IPS-15b (cell line): ENCODE measurements at regions not wholly inside any gene's neighbourhood (a gene's known extent, or its start where the extent isn't known, plus 50 kb on each side); places are given as distances from the start of the nearest gene placed in this dataset.
"Not testable (repeated sequence)": the region's sequence is repeated elsewhere in the genome, so short reads cannot be mapped to it uniquely, and the experiment has no call there.

ENCODE experiments used
- H3K27me3 ChIP-seq: one replicate; pipeline ENCODE4 v1.6.1; 2013; ENCODE audit warnings: low read length; ENCODE audit not compliant: control insufficient read depth, insufficient read depth
- H3K36me3 ChIP-seq: one replicate; pipeline ENCODE4 v1.6.1; 2013; ENCODE audit warnings: low read length; ENCODE audit not compliant: control insufficient read depth, insufficient read depth
- H3K4me1 ChIP-seq: one replicate; pipeline ENCODE4 v1.6.1; 2013; ENCODE audit warnings: mild to moderate bottlenecking, low read length; ENCODE audit not compliant: control insufficient read depth, insufficient read depth
- H3K4me3 ChIP-seq: one replicate; pipeline ENCODE4 v1.5.1; 2013; ENCODE audit warnings: low read depth, low read length
- H3K9ac ChIP-seq: one replicate; pipeline ENCODE4 v1.6.1; 2013; ENCODE audit warnings: low read depth, mild to moderate bottlenecking, low read length
- H3K9me3 ChIP-seq: one replicate; pipeline ENCODE4 v1.6.1; 2013; ENCODE audit warnings: mild to moderate bottlenecking, low read length; ENCODE audit not compliant: control insufficient read depth, insufficient read depth

GRCh38 chr14:105627287-105627686 is 100.9 kb downstream of the TMEM121 start:
- not testable (repeated sequence) for H3K36me3 ChIP-seq, H3K4me3 ChIP-seq, H3K27me3 ChIP-seq, H3K9ac ChIP-seq, H3K9me3 ChIP-seq, H3K4me1 ChIP-seq

GRCh38 chr14:105627701-105628100 is 101.3 kb downstream of the TMEM121 start:
- Histone ChIP-seq H3K9ac (no peak overlapping the region), H3K36me3 (peaks cover 2% of the 10 kb centered on the region), H3K9me3 (peaks cover 3% of the 10 kb centered on the region), H3K4me1 (no peaks in the 10 kb centered on the region), H3K27me3 (no peaks in the 10 kb centered on the region), H3K4me3 (no peak overlapping the region)

GRCh38 chr14:105628126-105628525 is 101.7 kb downstream of the TMEM121 start:
- not testable (repeated sequence) for H3K4me1 ChIP-seq, H3K9ac ChIP-seq, H3K27me3 ChIP-seq, H3K4me3 ChIP-seq, H3K9me3 ChIP-seq, H3K36me3 ChIP-seq

DNA sequence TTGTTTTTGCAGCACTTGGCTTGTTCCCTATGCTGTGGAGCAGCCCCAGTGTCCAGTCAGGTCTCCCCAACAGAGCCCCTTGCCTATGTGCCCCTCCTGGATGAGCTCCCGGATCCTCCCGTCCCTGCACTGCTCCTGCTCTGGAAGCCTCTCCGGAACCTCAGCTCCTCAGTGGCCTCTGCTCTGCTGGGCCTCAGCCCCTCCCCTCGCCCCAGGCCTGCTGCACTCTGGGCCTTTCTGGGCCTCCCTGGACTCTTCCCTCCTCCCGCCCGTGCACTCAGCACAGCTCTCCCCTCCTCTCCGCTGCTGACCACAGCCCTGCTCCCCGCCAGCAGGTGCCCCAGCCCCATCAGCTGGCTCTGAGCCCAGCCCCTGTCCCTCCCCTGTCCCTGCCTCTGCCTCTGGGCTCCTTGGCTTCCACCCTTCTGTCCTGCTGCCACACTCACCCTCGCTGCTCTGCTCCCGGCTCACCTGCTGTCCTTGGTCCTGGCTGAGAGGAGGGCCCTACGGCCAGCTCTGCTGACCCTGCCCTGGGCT is 102.2 kb downstream of the TMEM121 start:
- not testable (repeated sequence) for H3K36me3 ChIP-seq, H3K9me3 ChIP-seq, H3K4me1 ChIP-seq, H3K27me3 ChIP-seq, H3K9ac ChIP-seq, H3K4me3 ChIP-seq

DNA sequence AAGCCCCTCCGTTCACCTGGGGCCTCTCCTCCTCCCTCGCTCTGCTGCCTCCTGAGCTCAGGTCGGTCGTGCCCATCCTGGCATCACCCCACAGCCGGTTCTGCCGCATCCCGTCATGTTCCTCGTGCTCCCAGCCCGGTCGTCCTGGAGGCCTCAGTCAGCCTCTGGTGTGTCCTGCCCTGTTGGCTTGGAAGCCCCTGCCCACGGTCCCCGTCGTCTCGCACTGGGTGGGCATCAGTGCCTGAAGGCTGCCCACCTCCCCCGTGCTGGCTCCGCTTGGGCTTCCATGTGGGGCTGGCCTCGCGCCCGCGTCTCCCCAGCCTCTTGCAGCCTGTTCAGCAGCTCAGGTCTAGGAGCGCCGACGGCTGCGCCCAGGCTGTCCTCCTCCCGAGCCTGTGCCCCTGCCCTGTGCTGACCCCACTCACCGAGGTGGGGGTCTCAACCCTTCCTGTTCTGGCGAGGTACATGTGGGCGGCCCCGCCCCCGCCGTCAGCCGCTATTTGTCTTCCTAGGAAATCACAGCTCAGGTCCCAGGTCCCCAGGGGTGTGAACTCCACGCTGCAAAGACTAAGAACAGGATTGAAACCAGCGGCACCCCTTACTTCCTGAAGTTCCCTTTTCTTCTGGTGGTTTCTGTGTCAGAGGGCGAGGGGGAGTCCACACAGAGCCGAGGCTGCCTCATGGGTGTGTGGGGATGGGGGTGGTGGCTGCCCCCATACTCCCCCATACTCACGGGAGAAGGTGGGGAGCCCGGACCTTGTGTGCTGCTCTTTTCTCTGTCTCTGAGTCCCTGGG is 102.9 kb downstream of the TMEM121 start:
- not testable (repeated sequence) for H3K9ac ChIP-seq, H3K4me3 ChIP-seq, H3K27me3 ChIP-seq, H3K9me3 ChIP-seq, H3K4me1 ChIP-seq, H3K36me3 ChIP-seq

DNA sequence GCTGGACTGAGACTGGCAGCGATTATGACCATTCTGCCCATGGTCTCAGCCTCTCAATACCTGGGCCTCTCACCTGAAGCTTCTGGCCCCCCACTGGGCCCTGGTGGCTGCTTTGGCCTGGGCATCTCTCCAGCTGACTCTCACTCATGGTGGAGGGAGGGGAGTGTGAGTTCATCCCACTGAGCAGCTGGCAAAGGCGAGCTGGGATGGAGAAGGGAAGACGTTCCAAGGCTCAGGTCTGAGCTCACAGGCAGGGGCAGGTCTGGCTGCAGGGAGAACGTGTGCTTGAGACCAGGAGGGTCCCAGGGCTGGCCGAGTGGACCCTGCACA is 103.5 kb downstream of the TMEM121 start:
- no peak overlapping the region for H3K4me3 ChIP-seq
- H3K9me3 ChIP-seq, result peaks cover 3% of the 10 kb centered on the region
- no peaks in the 10 kb centered on the region for H3K27me3 ChIP-seq
- no peak overlapping the region for H3K9ac ChIP-seq
- H3K36me3 ChIP-seq, result peaks cover under 1% of the 10 kb centered on the region
- H3K4me1 ChIP-seq, result no peaks in the 10 kb centered on the region

GRCh38 chr14:105630293-105630934 is 104.0 kb downstream of the TMEM121 start:
- not testable (repeated sequence) for H3K9me3 ChIP-seq, H3K9ac ChIP-seq, H3K4me1 ChIP-seq, H3K4me3 ChIP-seq, H3K27me3 ChIP-seq, H3K36me3 ChIP-seq

- H3K9ac ChIP-seq, H3K4me3 ChIP-seq, H3K4me1 ChIP-seq, H3K27me3 ChIP-seq, H3K36me3 ChIP-seq, H3K9me3 ChIP-seq: not testable (repeated sequence)
Measured at GRCh38 chr14:105630935-105631779, 104.8 kb downstream of the TMEM121 start.

GRCh38 chr14:105632010-105632409 is 105.6 kb downstream of the TMEM121 start:
- Histone ChIP-seq H3K4me3 (no peak overlapping the region), H3K9ac (no peak overlapping the region), H3K27me3 (no peaks in the 10 kb centered on the region), H3K4me1 (no peaks in the 10 kb centered on the region), H3K36me3 (no peaks in the 10 kb centered on the region), H3K9me3 (peaks cover 3% of the 10 kb centered on the region)

GRCh38 chr14:105633596-105633995 is 107.2 kb downstream of the TMEM121 start:
- not testable (repeated sequence) for H3K36me3 ChIP-seq, H3K27me3 ChIP-seq, H3K9ac ChIP-seq, H3K4me1 ChIP-seq, H3K4me3 ChIP-seq, H3K9me3 ChIP-seq

GRCh38 chr14:105635560-105635959 is 109.2 kb downstream of the TMEM121 start:
- H3K4me1 ChIP-seq, result no peaks in the 10 kb centered on the region
- H3K4me3 ChIP-seq, result no peak overlapping the region
- no peaks in the 10 kb centered on the region for H3K36me3 ChIP-seq
- H3K27me3 ChIP-seq, result no peaks in the 10 kb centered on the region
- H3K9me3 ChIP-seq, result no peaks in the 10 kb centered on the region
- H3K9ac ChIP-seq, result no peak overlapping the region

GRCh38 chr14:105636021-105636420 is 109.6 kb downstream of the TMEM121 start:
- H3K9ac ChIP-seq, result not testable (repeated sequence)

More at GRCh38 chr14:105636021-105636420, 109.6 kb downstream of the TMEM121 start:
- H3K36me3 ChIP-seq, H3K4me3 ChIP-seq, H3K4me1 ChIP-seq, H3K27me3 ChIP-seq, H3K9me3 ChIP-seq: not testable (repeated sequence)
